ENCODE measurements at regions not wholly inside any gene's neighbourhood (a gene's known extent, or its start where the extent isn't known, plus 50 kb on each side); places are given as distances from the start of the nearest gene placed in this dataset.

GRCh38 chr12:31214626-31215517, 111.1 kb downstream of the SINHCAF start:
- no peak for TF ChIP-seq CTCF (IDR thresholded peaks at IDR 0.05; ENCODE audit: control extremely low read depth, extremely low read depth, low read depth, missing control alignments)
- no peak for DNase-seq (ENCODE audit: extremely low spot score)
- ChIA-PET CTCF (interaction anchor here (1.2 to 2.4 kb wide), 3 partner anchors 9 to 56 kb away, joined by 4 to 12 read pairs (median 4); no protein-coding TSS in a partner anchor), POLR2A (no interaction called here)

DNA sequence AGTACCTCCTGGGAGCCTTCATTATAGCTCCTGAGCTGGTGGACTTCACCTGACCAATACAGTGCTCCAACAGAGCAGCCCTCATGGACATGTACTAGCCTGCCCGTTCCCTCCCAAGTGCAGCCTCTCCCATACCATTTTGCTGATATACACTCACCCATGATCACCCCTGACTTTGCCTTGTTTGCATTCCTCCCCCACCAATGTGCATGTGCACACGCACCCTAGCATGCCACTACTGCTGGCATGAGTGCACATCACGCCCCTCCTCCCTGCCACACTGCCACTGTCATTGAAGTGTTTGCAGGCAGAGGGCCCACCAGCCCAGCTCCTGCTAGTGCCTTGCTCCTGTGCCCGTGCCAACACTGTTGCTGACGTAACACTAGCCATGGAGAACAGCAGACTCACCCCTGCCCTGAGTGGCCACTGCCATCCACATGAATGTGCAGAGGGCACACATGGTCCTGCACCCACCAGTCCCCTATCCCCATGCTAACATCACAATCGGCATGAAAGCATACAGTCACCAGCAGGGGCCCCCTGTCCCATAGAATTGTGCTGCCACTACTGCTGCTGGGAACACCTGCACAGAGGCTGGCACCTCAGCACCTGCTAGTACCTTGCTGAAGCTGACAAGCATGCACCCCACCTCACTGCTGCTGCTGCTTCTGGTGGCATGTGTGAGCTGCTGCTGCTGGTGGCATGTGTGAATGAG, 110.3 kb downstream of the SINHCAF start:
- ChIA-PET CTCF (interaction anchor here (2.4 kb wide), 1 partner anchor 23 kb away, joined by 12 read pairs; no protein-coding TSS in a partner anchor), POLR2A (no interaction called here)
- TF ChIP-seq CTCF (IDR thresholded peaks at IDR 0.05; ENCODE audit: control extremely low read depth, extremely low read depth, low read depth, missing control alignments): no peak
- peak; percentile 5 for DNase-seq (ENCODE audit: extremely low spot score)

GRCh38 chr12:31216479-31216878, 109.5 kb downstream of the SINHCAF start:
- ChIA-PET CTCF (interaction anchor here (2.1 to 2.4 kb wide), 2 partner anchors 22 to 55 kb away, joined by 8 to 12 read pairs; no protein-coding TSS in a partner anchor), POLR2A (no interaction called here)
- no peak for DNase-seq (ENCODE audit: extremely low spot score)
- no peak for TF ChIP-seq CTCF (IDR thresholded peaks at IDR 0.05; ENCODE audit: control extremely low read depth, extremely low read depth, low read depth, missing control alignments)

DNA sequence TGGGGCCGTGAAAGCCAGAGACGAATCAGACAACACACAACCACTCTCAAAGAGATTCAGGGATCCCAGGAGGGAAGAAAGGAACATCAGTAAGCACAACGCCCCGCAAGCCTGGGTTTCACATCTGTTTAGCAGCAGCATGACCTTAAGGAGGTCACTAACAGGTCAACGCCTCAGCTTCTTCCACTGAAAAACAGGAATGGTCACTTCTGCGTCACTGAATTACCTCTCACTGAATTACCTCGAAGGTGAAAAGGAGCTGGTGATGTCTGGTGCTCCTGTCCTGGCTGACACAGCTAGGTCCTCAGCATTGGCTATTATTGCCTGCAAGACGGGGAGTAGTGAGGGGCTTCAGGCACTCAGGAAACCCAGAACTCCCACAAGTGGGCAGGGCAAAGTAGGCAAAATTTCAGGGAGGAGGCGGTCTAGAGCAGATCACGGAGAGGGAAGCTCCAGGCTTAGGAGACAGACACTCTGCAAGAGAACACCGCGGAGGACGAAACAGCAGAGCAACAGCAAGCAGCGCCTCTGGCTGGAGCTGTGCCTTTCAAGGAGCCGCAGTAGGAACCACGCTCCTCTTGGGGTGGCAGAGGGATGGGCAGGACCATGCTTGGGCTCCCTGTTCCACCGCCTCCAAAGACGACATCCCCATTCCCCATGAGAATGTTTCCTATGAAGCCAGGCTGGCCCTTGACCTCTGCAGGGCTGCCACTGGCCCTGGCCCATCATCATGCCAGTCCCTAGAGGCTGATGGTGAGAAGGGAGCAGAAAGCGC, 108.4 kb downstream of the SINHCAF start:
- no peak for DNase-seq (ENCODE audit: extremely low spot score)
- no peak for TF ChIP-seq CTCF (IDR thresholded peaks at IDR 0.05; ENCODE audit: control extremely low read depth, extremely low read depth, low read depth, missing control alignments)
- ChIA-PET CTCF (interaction anchor here (2.1 to 2.4 kb wide), 2 partner anchors 21 to 54 kb away, joined by 8 to 12 read pairs; no protein-coding TSS in a partner anchor), POLR2A (no interaction called here)

DNA sequence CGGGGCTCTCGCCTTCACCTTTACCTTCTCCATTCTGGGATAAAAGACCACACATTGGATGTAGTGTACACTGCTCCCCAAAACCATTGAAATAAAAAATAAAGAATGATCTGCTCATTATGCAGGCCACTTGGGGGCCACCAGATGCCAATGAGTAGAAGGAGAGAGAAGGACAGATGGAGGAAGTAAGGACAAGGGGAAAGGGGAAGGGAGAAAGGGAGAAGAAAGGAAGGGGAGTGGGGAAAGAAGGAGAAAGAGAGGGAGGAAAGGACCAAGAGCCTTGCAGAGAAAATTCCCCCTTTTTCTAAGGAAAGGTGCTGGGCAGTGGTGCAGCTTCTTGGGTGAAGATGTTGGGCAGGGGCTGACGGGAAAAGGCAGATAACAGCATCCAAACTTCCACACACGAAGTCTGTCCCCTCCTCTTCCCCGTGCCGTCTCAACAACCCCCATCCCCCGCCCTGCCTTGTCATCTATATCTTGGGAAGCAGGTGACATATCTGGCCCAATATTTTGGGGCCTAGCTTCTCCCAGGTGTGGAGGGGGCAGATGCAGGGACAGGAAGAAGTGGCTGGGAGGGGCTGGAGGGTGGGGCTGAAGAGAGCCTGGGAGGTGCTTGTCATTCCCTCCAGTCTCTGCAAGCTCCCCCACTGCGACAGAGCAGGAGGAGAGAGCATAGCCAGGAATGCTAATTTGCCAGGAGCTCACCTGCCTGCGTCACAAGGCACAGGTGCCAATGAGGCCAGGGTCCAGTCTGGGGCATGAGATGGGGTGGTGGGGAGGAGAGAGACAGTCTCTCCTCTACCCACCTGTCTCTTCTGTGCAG, 107.5 kb downstream of the SINHCAF start:
- ChIA-PET POLR2A (no interaction called here), CTCF (interaction anchor here (2.1 kb wide), 1 partner anchor 53 kb away, joined by 8 read pairs; no protein-coding TSS in a partner anchor)
- no peak for TF ChIP-seq CTCF (IDR thresholded peaks at IDR 0.05; ENCODE audit: control extremely low read depth, extremely low read depth, low read depth, missing control alignments)
- no peak for DNase-seq (ENCODE audit: extremely low spot score)

Data from GM10248 (cell line).